Pancreas (tissue), 10 donors: ENCODE measurements at regions not wholly inside any gene's neighbourhood (a gene's known extent, or its start where the extent isn't known, plus 50 kb on each side); places are given as distances from the start of the nearest gene placed in this dataset.

Experiments
- ATAC-seq, 4 donors: fragments of 200-7000 bp; cut with Tn5 transposase; one replicate each; pipeline versions ENCODE4 v1.8.0 to v1.9.1; 2020; ENCODE audit warnings: mild to moderate bottlenecking in 4 of 4, moderate library complexity in 4 of 4
- DNase-seq, 6 donors: peaks; one replicate each; pipeline ENCODE4 v3.0.0-alpha.2; 2020
- FAIRE-seq: peaks from 2 replicates; lab custom pipeline; 2012; peaks lifted over from hg19 to GRCh38; lab: Jason Lieb, UNC
- H3K27ac ChIP-seq, 4 donors: fragments of 200-600 bp; sonication (generic); 1 replicate in 3 of 4; 2 replicates in 1 of 4; pipeline versions ENCODE4 v1.5.0 to v1.8.0; 2020
- H3K27me3 ChIP-seq, 4 donors: fragments of 200-600 bp; one replicate each; pipeline ENCODE4 v1.8.0; 2021
- H3K36me3 ChIP-seq, 3 donors: fragments of 200-600 bp; sonication (generic) in 1 of 3; one replicate each; pipeline versions ENCODE4 v1.5.0 to v1.8.0; 2020 to 2021
- H3K4me1 ChIP-seq, 3 donors: fragments of 200-600 bp; one replicate each; pipeline ENCODE4 v1.8.0; 2021
- H3K4me3 ChIP-seq, 4 donors: fragments of 200-600 bp; sonication (generic) in 2 of 4; one replicate each; pipeline versions ENCODE4 v1.5.0 to v1.8.0; 2020 to 2021
- H3K9me3 ChIP-seq, 4 donors: fragments of 200-600 bp; one replicate each; pipeline ENCODE4 v1.8.0; 2021
- CTCF ChIP-seq, 4 donors: fragments of 200-600 bp; sonication (generic) in 3 of 4; IDR thresholded peaks; one replicate each; pipeline versions ENCODE4 v1.5.0 to v1.8.0; 2021; ENCODE audit warnings: antibody characterized with exemption in 4 of 4
- WGBS, 2 donors: extraction: QIAGEN DNeasy Blood & Tissue Kit; methylation state at CpG; one replicate each; pipeline ENCODE4 v1.1.7; 2013; 5-methylcytosine and 5-hydroxymethylcytosine counted together
- intact Hi-C, 3 donors: fragments of 100-400 bp; cut with DNase I; formaldehyde crosslinking; loops; one replicate each; pipeline versions ENCODE4 v1.11.1 to v1.14.2; 2022
- donor health status: healthy with polysubstance abuse.
- donor health status: DM: no; HTN: no; CAD: no; lungs with moderate emphysema.
- donor health status: DM: no; HTN: no; CAD: no.
- donor health status: control.
- donor health status: control.
- donor health status: Bipolar disorder and iron deficiency.
- donor health status: DM: yes; HTN: yes; CAD: no.
- donor health status: DM: no; HTN: no; CAD: no.
- donor health status: DM: no; HTN: no; CAD: no.
- donor health status: DM: yes; HTN: yes; CAD: no.

GRCh38 chr12:131260251-131260905 lies 306.7 kb downstream of the ADGRD1 start:
- H3K27ac ChIP-seq = no peak overlapping the region
- DNase-seq = peak in 1 of 6 donors; percentile 39
- no peak for ATAC-seq
- 58 to 72% methylated on average over 16 of the region's 16 CpGs for WGBS, 2 donors
- no peaks in the 10 kb centered on the region for H3K36me3 ChIP-seq
- no peaks in the 10 kb centered on the region for H3K9me3 ChIP-seq
- no peaks in the 10 kb centered on the region for H3K27me3 ChIP-seq
- no peak for TF ChIP-seq CTCF (IDR thresholded peaks at IDR 0.05)
- no peak overlapping the region for H3K4me3 ChIP-seq
- FAIRE-seq = no peak
- no peaks in the 10 kb centered on the region for H3K4me1 ChIP-seq
- intact Hi-C loops = no loop called here

GRCh38 chr12:131260954-131261353 lies 307.2 kb downstream of the ADGRD1 start:
- no peak for FAIRE-seq
- Histone ChIP-seq H3K27me3 (no peaks in the 10 kb centered on the region), H3K9me3 (no peaks in the 10 kb centered on the region), H3K4me1 (no peaks in the 10 kb centered on the region), H3K27ac (no peak overlapping the region), H3K36me3 (no peaks in the 10 kb centered on the region), H3K4me3 (no peak overlapping the region)
- intact Hi-C loops = no loop called here
- peak in 1 of 6 donors; percentile 13 for DNase-seq
- 62 to 68% methylated on average over 6 of the region's 6 CpGs for WGBS, 2 donors
- no peak for ATAC-seq
- no peak for TF ChIP-seq CTCF (IDR thresholded peaks at IDR 0.05)

- Histone ChIP-seq H3K9me3 (no peaks in the 10 kb centered on the region), H3K36me3 (no peaks in the 10 kb centered on the region), H3K4me3 (no peak overlapping the region), H3K27ac (no peak overlapping the region), H3K27me3 (no peaks in the 10 kb centered on the region), H3K4me1 (no peaks in the 10 kb centered on the region)
- WGBS, 2 donors = 60 to 62% methylated on average over 17 of the region's 17 CpGs
- FAIRE-seq (no peak), ATAC-seq (no peak), DNase-seq (no peak)
- no peak for TF ChIP-seq CTCF (IDR thresholded peaks at IDR 0.05)
- intact Hi-C loops = no loop called here
These were observed 308.2 kb downstream of the ADGRD1 start for GRCh38 chr12:131261906-131262305.

- TF ChIP-seq CTCF (IDR thresholded peaks at IDR 0.05) = no peak
- intact Hi-C loops = no loop called here
- DNase-seq (no peak), ATAC-seq (no peak), FAIRE-seq (no peak)
- Histone ChIP-seq H3K27ac (no peak overlapping the region), H3K36me3 (no peaks in the 10 kb centered on the region), H3K9me3 (no peaks in the 10 kb centered on the region), H3K4me3 (no peak overlapping the region), H3K27me3 (no peaks in the 10 kb centered on the region), H3K4me1 (no peaks in the 10 kb centered on the region)
- 37 to 43% methylated on average over 10 of the region's 10 CpGs for WGBS, 2 donors
These were observed 309.9 kb downstream of the ADGRD1 start for GRCh38 chr12:131263626-131264025.

DNA sequence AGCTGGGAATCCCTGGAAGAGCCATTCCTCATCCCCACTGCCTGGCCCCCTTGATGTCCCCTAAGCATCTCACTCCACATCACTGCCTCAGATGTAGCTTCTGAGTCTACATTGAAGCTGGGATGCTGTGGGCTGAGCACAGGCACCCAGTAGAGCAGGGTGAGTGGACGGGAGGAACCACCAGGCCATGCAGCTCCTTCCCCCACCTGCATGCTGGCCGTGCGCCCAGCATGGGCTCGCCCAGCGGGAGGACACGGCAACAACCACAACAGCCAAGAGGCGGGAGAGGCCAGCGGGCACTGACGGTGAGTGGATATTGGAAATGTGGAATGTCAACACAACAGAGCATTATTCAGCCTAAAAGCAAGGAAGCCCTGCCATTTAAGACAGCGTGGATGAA lies 310.9 kb downstream of the ADGRD1 start:
- H3K4me1 ChIP-seq = no peaks in the 10 kb centered on the region
- 31 to 39% methylated on average over 10 of the region's 10 CpGs for WGBS, 2 donors
- no peak for FAIRE-seq
- DNase-seq = peak in 3 of 6 donors; percentile 36 to 58 (median 38)
- H3K4me3 ChIP-seq = no peak overlapping the region
- no peak for TF ChIP-seq CTCF (IDR thresholded peaks at IDR 0.05)
- H3K9me3 ChIP-seq = no peaks in the 10 kb centered on the region
- no peak overlapping the region for H3K27ac ChIP-seq
- peak; percentile 53 to 84 (median 72) for ATAC-seq
- intact Hi-C loops = no loop called here
- H3K27me3 ChIP-seq = no peaks in the 10 kb centered on the region
- H3K36me3 ChIP-seq = no peaks in the 10 kb centered on the region
